OCI-LY7 (cell line): ENCODE measurements at regions not wholly inside any gene's neighbourhood (a gene's known extent, or its start where the extent isn't known, plus 50 kb on each side); places are given as distances from the start of the nearest gene placed in this dataset.

Experiments
- CTCF ChIP-seq: fragments of 200-600 bp; sonication (generic); conservative IDR thresholded peaks from 2 replicates; pipeline ENCODE4 v1.5.1; 2014; ENCODE audit warnings: mild to moderate bottlenecking, antibody characterized with exemption, low read length, moderate library complexity, mixed read lengths
- EZH2phosphoT487 ChIP-seq: fragments of 200-600 bp; sonication (generic); IDR thresholded peaks from 2 replicates; pipeline ENCODE4 v1.6.1; 2018; ENCODE audit warnings: low read depth, borderline replicate concordance, mild to moderate bottlenecking, mixed run types, antibody characterized with exemption, low read length, moderate library complexity, mixed read lengths

- TF ChIP-seq CTCF (no peak), EZH2phosphoT487 (no peak)
Measured at GRCh38 chr18:29147944-29148343, 971.0 kb upstream of the CDH2 start.
